Calu3 (cell line): ENCODE measurements at regions not wholly inside any gene's neighbourhood (a gene's known extent, or its start where the extent isn't known, plus 50 kb on each side); places are given as distances from the start of the nearest gene placed in this dataset.

Source experiments
- BruUV-seq: library from RNA; stranded (reverse); fragments of 400-500 nt; replicated peaks from 2 replicates; lab custom pipeline; 2021; lab: Mats Ljungman, UMichigan
- CTCF ChIA-PET: fragments of 300-600 bp; sonication (Branson Sonifier 250); formaldehyde crosslinking; loops from one replicate; lab custom pipeline; 2022; ENCODE audit warnings: antibody characterized with exemption; lab: Charles Lee
- DNase-seq: peaks from one replicate; pipeline ENCODE4 v3.0.0; 2022
- H3K27ac Mint-ChIP-seq: one replicate; pipeline ENCODE4 v1.8.0; 2022; ENCODE audit warnings: mixed read lengths; ENCODE audit not compliant: unreplicated experiment
- H3K27me3 Mint-ChIP-seq: one replicate; pipeline ENCODE4 v1.8.0; 2022; ENCODE audit warnings: mixed read lengths; ENCODE audit not compliant: unreplicated experiment
- H3K36me3 Mint-ChIP-seq: one replicate; pipeline ENCODE4 v1.8.0; 2022; ENCODE audit warnings: mild to moderate bottlenecking, moderate library complexity, mixed read lengths; ENCODE audit not compliant: insufficient read depth, unreplicated experiment
- H3K4me1 Mint-ChIP-seq: one replicate; pipeline ENCODE4 v1.8.0; 2022; ENCODE audit warnings: mild to moderate bottlenecking, low read depth, mixed read lengths; ENCODE audit not compliant: unreplicated experiment
- H3K4me3 Mint-ChIP-seq: one replicate; pipeline ENCODE4 v1.8.0; 2022; ENCODE audit warnings: mild to moderate bottlenecking, low read depth, moderate library complexity, mixed read lengths; ENCODE audit not compliant: unreplicated experiment
- H3K9me3 Mint-ChIP-seq: one replicate; pipeline ENCODE4 v1.8.0; 2022; ENCODE audit warnings: low read depth, mixed read lengths; ENCODE audit not compliant: unreplicated experiment
- intact Hi-C: fragments of 100-400 bp; cut with micrococcal nuclease; formaldehyde crosslinking; loops from one replicate; pipeline ENCODE4 v1.10.0; 2022; ENCODE audit not compliant: unreplicated experiment
- TF ChIP-seq, protein P1 (sequence below): fragments of 200-600 bp; IDR thresholded peaks from one replicate; pipeline ENCODE4 v1.8.0; 2022; ENCODE audit warnings: antibody characterized with exemption; ENCODE audit not compliant: unreplicated experiment

DNA sequence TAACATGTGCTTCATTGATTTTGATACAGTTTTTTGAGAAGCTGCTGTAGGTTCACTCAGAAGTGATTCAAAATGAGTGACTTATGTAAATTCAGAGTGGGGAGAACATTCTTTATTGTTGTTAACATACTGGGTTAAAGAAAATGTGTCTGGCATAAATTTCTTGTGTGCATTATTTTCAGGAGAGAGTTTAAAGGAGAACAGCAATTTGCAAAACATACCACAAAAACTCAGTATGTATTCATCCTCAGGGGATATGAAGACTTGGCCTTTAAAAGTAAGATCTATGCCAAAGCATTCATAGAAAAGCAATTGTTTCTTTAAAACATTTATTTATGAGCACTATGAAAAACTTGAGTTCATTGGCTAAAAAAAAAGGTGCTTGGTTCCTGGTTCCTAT lies 1089.8 kb downstream of the ROBO2 start:
- Mint-ChIP-seq H3K4me3 (no peak overlapping the region), H3K36me3 (no peaks in the 10 kb centered on the region)

DNA sequence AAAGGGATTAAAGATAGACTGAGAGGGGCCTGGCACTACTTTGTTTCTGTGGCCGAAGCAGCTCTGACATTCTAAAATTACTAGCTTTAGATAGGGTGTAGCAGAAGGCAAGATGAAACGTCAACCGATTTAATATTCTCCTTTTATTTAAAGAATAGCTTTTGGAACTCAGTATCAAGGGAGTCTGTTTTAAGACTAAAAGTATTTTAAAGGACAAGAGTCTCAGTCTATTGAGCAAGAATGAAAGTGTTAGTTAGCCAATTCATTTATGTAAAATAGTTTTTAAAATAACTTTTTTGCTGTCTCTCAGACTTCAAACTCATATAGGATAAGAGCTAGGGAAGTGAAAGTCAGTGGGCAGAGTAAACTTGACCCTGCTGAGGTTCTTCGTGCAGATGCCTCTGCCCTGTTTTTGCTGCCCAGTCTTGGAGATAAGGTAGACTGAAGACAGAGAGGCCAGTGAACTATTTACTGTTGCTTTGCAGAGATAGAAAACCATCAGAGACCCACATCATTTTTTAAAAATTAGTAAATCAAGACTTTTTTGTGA lies 1090.9 kb downstream of the ROBO2 start:
- CTCF ChIA-PET, result no interaction called here
- no peaks in the 10 kb centered on the region for H3K4me1 Mint-ChIP-seq
- BruUV-seq, result no TSS peak
- intact Hi-C loops, result no loop called here
- TF ChIP-seq, protein P1, sequence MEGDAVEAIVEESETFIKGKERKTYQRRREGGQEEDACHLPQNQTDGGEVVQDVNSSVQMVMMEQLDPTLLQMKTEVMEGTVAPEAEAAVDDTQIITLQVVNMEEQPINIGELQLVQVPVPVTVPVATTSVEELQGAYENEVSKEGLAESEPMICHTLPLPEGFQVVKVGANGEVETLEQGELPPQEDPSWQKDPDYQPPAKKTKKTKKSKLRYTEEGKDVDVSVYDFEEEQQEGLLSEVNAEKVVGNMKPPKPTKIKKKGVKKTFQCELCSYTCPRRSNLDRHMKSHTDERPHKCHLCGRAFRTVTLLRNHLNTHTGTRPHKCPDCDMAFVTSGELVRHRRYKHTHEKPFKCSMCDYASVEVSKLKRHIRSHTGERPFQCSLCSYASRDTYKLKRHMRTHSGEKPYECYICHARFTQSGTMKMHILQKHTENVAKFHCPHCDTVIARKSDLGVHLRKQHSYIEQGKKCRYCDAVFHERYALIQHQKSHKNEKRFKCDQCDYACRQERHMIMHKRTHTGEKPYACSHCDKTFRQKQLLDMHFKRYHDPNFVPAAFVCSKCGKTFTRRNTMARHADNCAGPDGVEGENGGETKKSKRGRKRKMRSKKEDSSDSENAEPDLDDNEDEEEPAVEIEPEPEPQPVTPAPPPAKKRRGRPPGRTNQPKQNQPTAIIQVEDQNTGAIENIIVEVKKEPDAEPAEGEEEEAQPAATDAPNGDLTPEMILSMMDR, result no peak
- H3K36me3 Mint-ChIP-seq, result no peaks in the 10 kb centered on the region
- peaks cover 5% of the 10 kb centered on the region for H3K9me3 Mint-ChIP-seq
- DNase-seq, result no peak
- no peak overlapping the region for H3K27ac Mint-ChIP-seq
- H3K4me3 Mint-ChIP-seq, result no peak overlapping the region
- no peaks in the 10 kb centered on the region for H3K27me3 Mint-ChIP-seq

More for the DNA sequence above, 1089.8 kb downstream of the ROBO2 start:
- no TSS peak for BruUV-seq
- CTCF ChIA-PET, result no interaction called here
- TF ChIP-seq, protein P1, result no peak
- H3K27me3 Mint-ChIP-seq, result no peaks in the 10 kb centered on the region
- intact Hi-C loops, result no loop called here
- no peaks in the 10 kb centered on the region for H3K4me1 Mint-ChIP-seq
- peaks cover 11% of the 10 kb centered on the region for H3K9me3 Mint-ChIP-seq
- no peak overlapping the region for H3K27ac Mint-ChIP-seq
- no peak for DNase-seq

DNA sequence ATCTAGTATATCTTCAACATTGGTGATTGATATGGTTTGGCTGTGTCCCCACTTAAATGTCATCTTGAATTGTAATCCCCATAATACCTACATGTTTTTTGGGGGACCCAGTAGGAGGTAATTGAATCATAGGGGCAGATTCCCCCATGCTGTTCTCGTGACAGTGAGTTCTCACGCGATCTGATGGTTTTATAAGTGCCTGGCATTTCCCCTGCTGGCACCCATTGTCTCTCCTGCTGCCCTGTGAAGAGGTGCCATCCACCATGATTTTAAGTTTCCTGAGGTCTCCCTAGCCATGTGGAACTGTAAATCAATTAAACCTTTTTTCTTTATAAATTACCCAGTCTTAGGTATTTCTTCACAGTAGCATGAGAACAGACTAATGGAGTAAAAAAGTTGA lies 1094.6 kb downstream of the ROBO2 start:
- TF ChIP-seq, protein P1, result no peak
- Mint-ChIP-seq H3K27me3 (no peaks in the 10 kb centered on the region), H3K9me3 (no peaks in the 10 kb centered on the region), H3K4me1 (peaks cover 24% of the 10 kb centered on the region), H3K36me3 (no peaks in the 10 kb centered on the region), H3K4me3 (no peak overlapping the region), H3K27ac (no peak overlapping the region)
- CTCF ChIA-PET, result no interaction called here
- intact Hi-C loops, result no loop called here
- DNase-seq, result no peak
- no TSS peak for BruUV-seq

DNA sequence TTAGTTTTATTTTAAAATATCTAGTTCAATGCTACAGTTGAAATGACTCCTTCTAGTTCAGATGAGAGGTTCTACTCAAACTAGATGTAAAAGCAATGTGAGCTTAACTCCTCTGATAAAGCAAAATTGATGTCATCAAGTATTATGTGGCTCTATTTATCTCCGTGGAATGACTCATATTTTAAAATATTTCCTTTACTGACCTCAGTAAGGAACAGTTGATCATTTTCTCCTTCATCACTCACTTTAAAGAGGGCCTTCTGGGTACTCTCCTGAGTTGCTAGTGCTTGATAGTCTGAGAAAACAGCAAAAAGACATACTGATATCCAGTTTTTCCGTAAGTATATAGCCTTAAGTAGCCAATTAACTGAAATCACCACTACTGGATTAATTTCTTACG lies 1099.3 kb downstream of the ROBO2 start:
- no peak overlapping the region for H3K4me3 Mint-ChIP-seq
- CTCF ChIA-PET, result no interaction called here

More for the DNA sequence above, 1099.3 kb downstream of the ROBO2 start:
- Mint-ChIP-seq H3K9me3 (peaks cover 6% of the 10 kb centered on the region), H3K27ac (no peak overlapping the region), H3K36me3 (no peaks in the 10 kb centered on the region), H3K27me3 (no peaks in the 10 kb centered on the region), H3K4me1 (peaks cover 34% of the 10 kb centered on the region)
- no peak for DNase-seq
- intact Hi-C loops, result no loop called here
- TF ChIP-seq, protein P1, result no peak
- no TSS peak for BruUV-seq
